Activated T-helper 1 cell treated with anti-CD3 and anti-CD28 coated beads, Interleukin-12 subunit alpha, Interleukin-12 subunit beta, Interleukin-2, Interleukin-4 antibody, amounts not matched to agents 30 ng/mL and 10 ng/mL and 1 ng/mL, durations not matched to agents 14 hours and 24 hours and 36 hours (primary cell): ENCODE measurements at regions not wholly inside any gene's neighbourhood (a gene's known extent, or its start where the extent isn't known, plus 50 kb on each side); places are given as distances from the start of the nearest gene placed in this dataset.
"Not testable (repeated sequence)": the region's sequence is repeated elsewhere in the genome, so short reads cannot be mapped to it uniquely, and the experiment has no call there.

Experiments used
- DNase-seq: peaks from one replicate; pipeline ENCODE4 v3.0.0; 2021; ENCODE audit warnings: low spot score
- H3K27ac Mint-ChIP-seq: one replicate; pipeline ENCODE4 v1.8.0; 2021; ENCODE audit warnings: mild to moderate bottlenecking, mixed read lengths
- H3K27me3 Mint-ChIP-seq: one replicate; pipeline ENCODE4 v1.8.0; 2022; ENCODE audit warnings: mild to moderate bottlenecking, moderate library complexity, mixed read lengths; ENCODE audit not compliant: insufficient read depth
- H3K36me3 Mint-ChIP-seq: one replicate; pipeline ENCODE4 v1.8.0; 2021; ENCODE audit warnings: low read depth, mixed read lengths
- H3K4me1 Mint-ChIP-seq: one replicate; pipeline ENCODE4 v1.8.0; 2021; ENCODE audit warnings: low read depth, mixed read lengths
- H3K4me3 Mint-ChIP-seq: one replicate; pipeline ENCODE4 v1.8.0; 2021; ENCODE audit warnings: mild to moderate bottlenecking, moderate library complexity, mixed read lengths
- H3K9me3 Mint-ChIP-seq: one replicate; pipeline ENCODE4 v1.8.0; 2021; ENCODE audit warnings: mixed read lengths
- intact Hi-C: fragments of 100-400 bp; cut with micrococcal nuclease; formaldehyde crosslinking; loops from one replicate; pipeline ENCODE4 v1.15.1; 2024

- H3K36me3 Mint-ChIP-seq, H3K9me3 Mint-ChIP-seq, DNase-seq, H3K4me1 Mint-ChIP-seq, H3K27me3 Mint-ChIP-seq, H3K4me3 Mint-ChIP-seq, H3K27ac Mint-ChIP-seq, intact Hi-C loops: not testable (repeated sequence)
These were observed 63.8 kb downstream of the CLEC18A start for GRCh38 chr16:70014915-70015314.

GRCh38 chr16:70016751-70017150, 65.6 kb downstream of the CLEC18A start:
- intact Hi-C loops, H3K36me3 Mint-ChIP-seq, H3K9me3 Mint-ChIP-seq, H3K4me3 Mint-ChIP-seq, H3K27me3 Mint-ChIP-seq, H3K4me1 Mint-ChIP-seq, H3K27ac Mint-ChIP-seq, DNase-seq: not testable (repeated sequence)

GRCh38 chr16:70018254-70018653, 67.1 kb downstream of the CLEC18A start:
- Mint-ChIP-seq H3K36me3 (peaks cover 6% of the 10 kb centered on the region), H3K27ac (no peak overlapping the region), H3K27me3 (no peaks in the 10 kb centered on the region), H3K4me1 (no peaks in the 10 kb centered on the region), H3K9me3 (no peaks in the 10 kb centered on the region), H3K4me3 (no peak overlapping the region)
- peak; percentile 14 for DNase-seq
- intact Hi-C loops: no loop called here

- H3K27me3 Mint-ChIP-seq, H3K9me3 Mint-ChIP-seq, H3K4me3 Mint-ChIP-seq, intact Hi-C loops, H3K27ac Mint-ChIP-seq, DNase-seq, H3K4me1 Mint-ChIP-seq: not testable (repeated sequence)
- peaks cover 15% of the 10 kb centered on the region for H3K36me3 Mint-ChIP-seq
These were observed 72.1 kb downstream of the CLEC18A start for GRCh38 chr16:70023207-70023606.

- H3K4me3 Mint-ChIP-seq, H3K4me1 Mint-ChIP-seq, H3K9me3 Mint-ChIP-seq, H3K27me3 Mint-ChIP-seq, DNase-seq, intact Hi-C loops: not testable (repeated sequence)
- Mint-ChIP-seq H3K36me3 (peaks cover 16% of the 10 kb centered on the region), H3K27ac (peak overlapping the region; percentile 26)
These were observed 72.8 kb downstream of the CLEC18A start for GRCh38 chr16:70023956-70024355.

GRCh38 chr16:70026165-70026854, 75.2 kb downstream of the CLEC18A start:
- H3K36me3 Mint-ChIP-seq: peaks cover 22% of the 10 kb centered on the region
- H3K4me1 Mint-ChIP-seq, intact Hi-C loops, H3K9me3 Mint-ChIP-seq, H3K27ac Mint-ChIP-seq, H3K4me3 Mint-ChIP-seq, H3K27me3 Mint-ChIP-seq: not testable (repeated sequence)
- DNase-seq: peak; percentile 12

GRCh38 chr16:70032906-70033305, 81.2 kb upstream of the PDPR start:
- H3K9me3 Mint-ChIP-seq, H3K27me3 Mint-ChIP-seq, H3K27ac Mint-ChIP-seq, intact Hi-C loops, DNase-seq, H3K4me1 Mint-ChIP-seq, H3K4me3 Mint-ChIP-seq: not testable (repeated sequence)
- peaks cover 14% of the 10 kb centered on the region for H3K36me3 Mint-ChIP-seq

- DNase-seq, H3K36me3 Mint-ChIP-seq, H3K27me3 Mint-ChIP-seq, intact Hi-C loops, H3K4me1 Mint-ChIP-seq, H3K9me3 Mint-ChIP-seq, H3K4me3 Mint-ChIP-seq, H3K27ac Mint-ChIP-seq: not testable (repeated sequence)
These were observed 76.2 kb upstream of the PDPR start for GRCh38 chr16:70037913-70038312.

GRCh38 chr16:70040554-70040953, 73.6 kb upstream of the PDPR start:
- H3K9me3 Mint-ChIP-seq, H3K27ac Mint-ChIP-seq, intact Hi-C loops, H3K36me3 Mint-ChIP-seq, DNase-seq, H3K4me3 Mint-ChIP-seq, H3K27me3 Mint-ChIP-seq, H3K4me1 Mint-ChIP-seq: not testable (repeated sequence)

GRCh38 chr16:70043538-70044067, 70.5 kb upstream of the PDPR start:
- H3K36me3 Mint-ChIP-seq, intact Hi-C loops, H3K4me3 Mint-ChIP-seq, H3K27ac Mint-ChIP-seq, H3K4me1 Mint-ChIP-seq, H3K9me3 Mint-ChIP-seq, DNase-seq, H3K27me3 Mint-ChIP-seq: not testable (repeated sequence)

GRCh38 chr16:70046560-70046959, 67.6 kb upstream of the PDPR start:
- H3K9me3 Mint-ChIP-seq, H3K4me1 Mint-ChIP-seq, H3K27ac Mint-ChIP-seq, H3K36me3 Mint-ChIP-seq, H3K4me3 Mint-ChIP-seq, DNase-seq, intact Hi-C loops, H3K27me3 Mint-ChIP-seq: not testable (repeated sequence)

- H3K4me1 Mint-ChIP-seq, H3K27ac Mint-ChIP-seq, DNase-seq, H3K9me3 Mint-ChIP-seq, intact Hi-C loops, H3K4me3 Mint-ChIP-seq, H3K27me3 Mint-ChIP-seq, H3K36me3 Mint-ChIP-seq: not testable (repeated sequence)
These were observed 66.0 kb upstream of the PDPR start for GRCh38 chr16:70048083-70048482.

- H3K36me3 Mint-ChIP-seq, H3K27me3 Mint-ChIP-seq, H3K4me1 Mint-ChIP-seq, intact Hi-C loops, H3K9me3 Mint-ChIP-seq, H3K27ac Mint-ChIP-seq, H3K4me3 Mint-ChIP-seq, DNase-seq: not testable (repeated sequence)
These were observed 56.1 kb upstream of the PDPR start for GRCh38 chr16:70058056-70058455.

- H3K9me3 Mint-ChIP-seq, H3K27ac Mint-ChIP-seq, H3K4me1 Mint-ChIP-seq, H3K36me3 Mint-ChIP-seq, DNase-seq, intact Hi-C loops, H3K27me3 Mint-ChIP-seq, H3K4me3 Mint-ChIP-seq: not testable (repeated sequence)
These were observed 54.7 kb upstream of the PDPR start for GRCh38 chr16:70059429-70059828.
